ENCODE measurements at regions not wholly inside any gene's neighbourhood (a gene's known extent, or its start where the extent isn't known, plus 50 kb on each side); places are given as distances from the start of the nearest gene placed in this dataset.
"Not testable (repeated sequence)": the region's sequence is repeated elsewhere in the genome, so short reads cannot be mapped to it uniquely, and the experiment has no call there.

GRCh38 chr6:86456821-86457220, 480.5 kb upstream of the HTR1E start:
- DNase-seq, result no peak

- DNase-seq, result no peak
Measured at GRCh38 chr6:86453232-86453631, 484.1 kb upstream of the HTR1E start.

- no peak for DNase-seq
Measured at GRCh38 chr6:86448398-86448797, 488.9 kb upstream of the HTR1E start.

- no peak for DNase-seq
Measured at GRCh38 chr6:86440608-86441007, 496.7 kb upstream of the HTR1E start.

GRCh38 chr6:86423571-86423970, 513.8 kb upstream of the HTR1E start:
- no peak for DNase-seq

- no peak for DNase-seq
Measured at GRCh38 chr6:86412057-86412456, 525.3 kb upstream of the HTR1E start.

GRCh38 chr6:86407128-86407527, 530.2 kb upstream of the HTR1E start:
- no peak for DNase-seq

- DNase-seq, result not testable (repeated sequence)
Measured at GRCh38 chr6:86392850-86393249, 544.5 kb upstream of the HTR1E start.

GRCh38 chr6:86380571-86381125, 556.7 kb upstream of the HTR1E start:
- DNase-seq, result no peak

- no peak for DNase-seq
Measured at GRCh38 chr6:86357877-86358276, 579.5 kb upstream of the HTR1E start.

GRCh38 chr6:86355271-86355670, 582.1 kb upstream of the HTR1E start:
- DNase-seq, result no peak

- no peak for DNase-seq
Measured at GRCh38 chr6:86331919-86332318, 605.4 kb upstream of the HTR1E start.

- DNase-seq, result no peak
Measured at GRCh38 chr6:86331265-86331840, 606.0 kb upstream of the HTR1E start.

GRCh38 chr6:86306210-86306609, 631.1 kb upstream of the HTR1E start:
- no peak for DNase-seq

GRCh38 chr6:86285876-86286275, 643.2 kb upstream of the SYNCRIP start:
- no peak for DNase-seq

- DNase-seq, result not testable (repeated sequence)
Measured at GRCh38 chr6:86284809-86285480, 642.3 kb upstream of the SYNCRIP start.

GRCh38 chr6:86283596-86283995, 640.9 kb upstream of the SYNCRIP start:
- DNase-seq, result not testable (repeated sequence)

GRCh38 chr6:86276056-86276455, 633.4 kb upstream of the SYNCRIP start:
- no peak for DNase-seq

GRCh38 chr6:86273936-86274335, 631.2 kb upstream of the SYNCRIP start:
- DNase-seq, result no peak

GRCh38 chr6:86256615-86257187, 614.0 kb upstream of the SYNCRIP start:
- no peak for DNase-seq

GRCh38 chr6:86255973-86256372, 613.3 kb upstream of the SYNCRIP start:
- no peak for DNase-seq

GRCh38 chr6:86251106-86251505, 608.4 kb upstream of the SYNCRIP start:
- no peak for DNase-seq

GRCh38 chr6:86217906-86218305, 575.2 kb upstream of the SYNCRIP start:
- DNase-seq, result no peak

- no peak for DNase-seq
Measured at GRCh38 chr6:86215323-86215722, 572.6 kb upstream of the SYNCRIP start.

Measured in stimulated activated CD4-positive, alpha-beta T cell treated with anti-CD3 and anti-CD28 coated beads, Interleukin-2, amount 100 ng/mL, for 48 hours (primary cell).